ENCODE measurements at regions not wholly inside any gene's neighbourhood (a gene's known extent, or its start where the extent isn't known, plus 50 kb on each side); places are given as distances from the start of the nearest gene placed in this dataset.

- TF ChIP-seq EZH2phosphoT487 (IDR thresholded peaks at IDR 0.05) (no peak), CTCF (IDR thresholded peaks at IDR 0.05) (no peak)
These were observed 164.0 kb downstream of the EN1 start for GRCh38 chr2:118683460-118683859.

All from neural progenitor cell (in vitro differentiated cells).